Gastroesophageal sphincter (tissue), 2 donors: ENCODE measurements at regions not wholly inside any gene's neighbourhood (a gene's known extent, or its start where the extent isn't known, plus 50 kb on each side); places are given as distances from the start of the nearest gene placed in this dataset.

Experiments used
- EP300 ChIP-seq: sonication (generic); formaldehyde crosslinking; IDR thresholded peaks from one replicate; pipeline ENCODE4 v1.6.1; 2017; ENCODE audit warnings: antibody characterized with exemption, mild to moderate bottlenecking
- POLR2AphosphoS5 ChIP-seq: sonication (generic); formaldehyde crosslinking; IDR thresholded peaks from one replicate; pipeline ENCODE4 v1.6.1; 2017; ENCODE audit warnings: antibody characterized with exemption

DNA sequence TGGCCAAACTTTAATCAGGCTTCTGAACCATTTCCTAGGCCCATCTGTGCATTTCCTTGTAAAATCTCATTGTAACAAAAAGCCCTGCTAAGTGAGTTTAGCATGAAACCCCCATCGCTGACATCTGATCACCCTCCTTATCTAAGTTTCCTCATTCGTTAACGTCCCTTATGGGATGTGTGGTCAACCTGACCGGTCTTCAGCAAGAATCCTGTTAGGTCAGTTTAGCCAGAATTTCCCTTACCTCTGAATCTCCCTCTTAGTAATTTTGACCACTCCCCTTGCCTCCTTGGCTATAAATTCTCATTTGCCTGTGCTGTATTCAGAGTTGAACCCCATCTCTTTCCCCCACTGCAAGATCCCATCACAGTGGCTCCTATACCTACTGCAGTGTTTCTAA, 239.3 kb downstream of the RMST start:
- no peak for TF ChIP-seq EP300
- TF ChIP-seq POLR2AphosphoS5, result no peak
